Fibroblast of lung (primary cell): ENCODE measurements at regions not wholly inside any gene's neighbourhood (a gene's known extent, or its start where the extent isn't known, plus 50 kb on each side); places are given as distances from the start of the nearest gene placed in this dataset.

Source experiments
- DNase-seq, 2 donors: peaks; one replicate each; pipeline versions ENCODE4 v3.0.0 to v3.0.0-alpha.2; 2010; ENCODE audit warnings: low read depth in 2 of 2
- H2AFZ ChIP-seq: 2 replicates; pipeline ENCODE4 v1.5.1; 2012; ENCODE audit warnings: low read length, control low read depth, inconsistent platforms
- H3K27ac ChIP-seq: 2 replicates; pipeline ENCODE4 v1.5.1; 2011; ENCODE audit warnings: low read length, control low read depth; ENCODE audit not compliant: insufficient read depth
- H3K27me3 ChIP-seq: 2 replicates; pipeline ENCODE4 v1.5.1; 2011; ENCODE audit warnings: mild to moderate bottlenecking, low read length; ENCODE audit not compliant: control insufficient read depth, insufficient read depth
- H3K36me3 ChIP-seq: 2 replicates; pipeline ENCODE4 v1.5.1; 2011; ENCODE audit warnings: low read length; ENCODE audit not compliant: control insufficient read depth, insufficient read depth
- H3K4me1 ChIP-seq: 2 replicates; pipeline ENCODE4 v1.5.1; 2011; ENCODE audit warnings: low read length; ENCODE audit not compliant: control insufficient read depth, insufficient read depth; ENCODE audit errors: extremely low read depth
- H3K4me2 ChIP-seq: 2 replicates; pipeline ENCODE4 v1.5.1; 2011; ENCODE audit warnings: low read length, control low read depth; ENCODE audit not compliant: insufficient read depth; ENCODE audit errors: extremely low read depth
- H3K4me3 ChIP-seq, 4 experiments: fragments of 200-600 bp in 1 of 4; sonication (generic) in 1 of 4; replicated peaks in 1 of 4; 2 replicates each; pipeline ENCODE4 v1.5.1; 2011 to 2016; ENCODE audit warnings: low read length in 4 of 4, low read depth in 3 of 4, mild to moderate bottlenecking in 3 of 4, control low read depth in 2 of 4, inconsistent platforms in 1 of 4, mixed read lengths in 1 of 4; ENCODE audit not compliant: insufficient read depth in 1 of 4; ENCODE audit errors: control extremely low read depth in 1 of 4
- H3K79me2 ChIP-seq: 2 replicates; pipeline ENCODE4 v1.5.1; 2012; ENCODE audit warnings: mild to moderate bottlenecking, low read length, inconsistent platforms; ENCODE audit not compliant: control insufficient read depth, insufficient read depth
- H3K9ac ChIP-seq: 2 replicates; pipeline ENCODE4 v1.5.1; 2011; ENCODE audit warnings: mild to moderate bottlenecking, low read length, control low read depth; ENCODE audit not compliant: insufficient read depth
- H3K9me3 ChIP-seq: 2 replicates; pipeline ENCODE4 v1.5.1; 2012; ENCODE audit warnings: low read depth, low read length; ENCODE audit not compliant: control insufficient read depth, insufficient read depth
- H4K20me1 ChIP-seq: 2 replicates; pipeline ENCODE4 v1.5.1; 2011; ENCODE audit warnings: low read length; ENCODE audit not compliant: control insufficient read depth, insufficient read depth; ENCODE audit errors: extremely low read depth
- CTCF ChIP-seq, 2 donors: IDR thresholded peaks in 1 of 2; conservative IDR thresholded peaks in 1 of 2; 1 replicate in 1 of 2; 2 replicates in 1 of 2; pipeline ENCODE4 v1.5.1; 2011 to 2012; ENCODE audit warnings: low read length in 2 of 2, control low read depth in 1 of 2, inconsistent platforms in 1 of 2, low read depth in 1 of 2, mild to moderate bottlenecking in 1 of 2
- EZH2 ChIP-seq: IDR thresholded peaks from 2 replicates; pipeline ENCODE4 v1.5.1; 2012; ENCODE audit warnings: low read length, control low read depth, mild to moderate bottlenecking; ENCODE audit errors: missing control alignments

GRCh38 chr16:35447010-35447558 lies 1987.7 kb downstream of the TP53TG3F start:
- Histone ChIP-seq H4K20me1 (no peaks in the 10 kb centered on the region), H2AFZ (no peak overlapping the region), H3K79me2 (no peaks in the 10 kb centered on the region), H3K4me1 (no peaks in the 10 kb centered on the region), H3K36me3 (no peaks in the 10 kb centered on the region), H3K9me3 (peaks cover 2% of the 10 kb centered on the region), H3K27me3 (no peaks in the 10 kb centered on the region), H3K9ac (no peak overlapping the region), H3K27ac (no peak overlapping the region), H3K4me2 (no peak overlapping the region), H3K4me3 (no peak overlapping the region)
- TF ChIP-seq CTCF (conservative IDR thresholded peaks at IDR 0.05 in 1 of 2, IDR thresholded peaks at IDR 0.05 in 1 of 2; ENCODE audit: low read depth in 1 of 2, low read length in 2 of 2): no peak
- TF ChIP-seq EZH2: no peak
- no peak for DNase-seq

GRCh38 chr16:35449663-35450062 lies 1990.3 kb downstream of the TP53TG3F start:
- no peaks in the 10 kb centered on the region for H3K36me3 ChIP-seq
- H3K27me3 ChIP-seq: no peaks in the 10 kb centered on the region
- no peak overlapping the region for H2AFZ ChIP-seq
- no peaks in the 10 kb centered on the region for H3K4me1 ChIP-seq
- TF ChIP-seq CTCF (conservative IDR thresholded peaks at IDR 0.05 in 1 of 2, IDR thresholded peaks at IDR 0.05 in 1 of 2; ENCODE audit: low read depth in 1 of 2, low read length in 2 of 2): no peak
- no peak for TF ChIP-seq EZH2
- no peak overlapping the region for H3K4me3 ChIP-seq
- H3K9me3 ChIP-seq: peaks cover 2% of the 10 kb centered on the region
- H3K4me2 ChIP-seq: no peak overlapping the region
- H3K9ac ChIP-seq: no peak overlapping the region
- no peak for DNase-seq
- H3K79me2 ChIP-seq: no peaks in the 10 kb centered on the region
- no peak overlapping the region for H3K27ac ChIP-seq
- H4K20me1 ChIP-seq: no peaks in the 10 kb centered on the region

GRCh38 chr16:35450648-35451047 lies 1991.2 kb downstream of the TP53TG3F start:
- DNase-seq: no peak
- H3K27me3 ChIP-seq: no peaks in the 10 kb centered on the region
- no peak for TF ChIP-seq CTCF (conservative IDR thresholded peaks at IDR 0.05 in 1 of 2, IDR thresholded peaks at IDR 0.05 in 1 of 2; ENCODE audit: low read depth in 1 of 2, low read length in 2 of 2)
- TF ChIP-seq EZH2: no peak
- no peaks in the 10 kb centered on the region for H3K36me3 ChIP-seq
- no peaks in the 10 kb centered on the region for H3K4me1 ChIP-seq
- peaks cover 3% of the 10 kb centered on the region for H3K9me3 ChIP-seq
- H4K20me1 ChIP-seq: no peaks in the 10 kb centered on the region
- no peak overlapping the region for H3K4me2 ChIP-seq
- H3K79me2 ChIP-seq: no peaks in the 10 kb centered on the region
- H3K27ac ChIP-seq: no peak overlapping the region
- H2AFZ ChIP-seq: no peak overlapping the region
- H3K9ac ChIP-seq: no peak overlapping the region
- H3K4me3 ChIP-seq: no peak overlapping the region
